ENCODE measurements at regions not wholly inside any gene's neighbourhood (a gene's known extent, or its start where the extent isn't known, plus 50 kb on each side); places are given as distances from the start of the nearest gene placed in this dataset.

- Histone ChIP-seq H3K9me3 (ENCODE audit: control insufficient read depth, low read length) (no peaks in the 10 kb centered on the region), H3K27me3 (ENCODE audit: control insufficient read depth, insufficient read depth, low read length, poor library complexity, severe bottlenecking) (no peaks in the 10 kb centered on the region), H3K36me3 (ENCODE audit: control insufficient read depth, insufficient read depth, low read length) (no peaks in the 10 kb centered on the region), H3K9ac (ENCODE audit: extremely low read depth, low read length, poor library complexity, severe bottlenecking) (no peak overlapping the region), H3K27ac (ENCODE audit: low read depth, low read length) (no peak overlapping the region), H3K4me3 (ENCODE audit: low read length) (no peak overlapping the region), H3K4me1 (ENCODE audit: control insufficient read depth, insufficient read depth, low read length) (no peaks in the 10 kb centered on the region)
- H3K4me3 Mint-ChIP-seq: no peak overlapping the region
- TF ChIP-seq, protein P1, sequence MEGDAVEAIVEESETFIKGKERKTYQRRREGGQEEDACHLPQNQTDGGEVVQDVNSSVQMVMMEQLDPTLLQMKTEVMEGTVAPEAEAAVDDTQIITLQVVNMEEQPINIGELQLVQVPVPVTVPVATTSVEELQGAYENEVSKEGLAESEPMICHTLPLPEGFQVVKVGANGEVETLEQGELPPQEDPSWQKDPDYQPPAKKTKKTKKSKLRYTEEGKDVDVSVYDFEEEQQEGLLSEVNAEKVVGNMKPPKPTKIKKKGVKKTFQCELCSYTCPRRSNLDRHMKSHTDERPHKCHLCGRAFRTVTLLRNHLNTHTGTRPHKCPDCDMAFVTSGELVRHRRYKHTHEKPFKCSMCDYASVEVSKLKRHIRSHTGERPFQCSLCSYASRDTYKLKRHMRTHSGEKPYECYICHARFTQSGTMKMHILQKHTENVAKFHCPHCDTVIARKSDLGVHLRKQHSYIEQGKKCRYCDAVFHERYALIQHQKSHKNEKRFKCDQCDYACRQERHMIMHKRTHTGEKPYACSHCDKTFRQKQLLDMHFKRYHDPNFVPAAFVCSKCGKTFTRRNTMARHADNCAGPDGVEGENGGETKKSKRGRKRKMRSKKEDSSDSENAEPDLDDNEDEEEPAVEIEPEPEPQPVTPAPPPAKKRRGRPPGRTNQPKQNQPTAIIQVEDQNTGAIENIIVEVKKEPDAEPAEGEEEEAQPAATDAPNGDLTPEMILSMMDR (conservative IDR thresholded peaks at IDR 0.05): no peak
- 94% methylated on average over 2 of the region's 2 CpGs; no CpG with 5 or more reads in 1 of the 2 experiments for WGBS, 2 experiments (ENCODE audit: insufficient coverage in 1 of 2, insufficient read length in 1 of 2)
- peaks cover 30% of the 10 kb centered on the region for H3K9me3 Mint-ChIP-seq
- H3K27me3 Mint-ChIP-seq (ENCODE audit: insufficient read depth): no peaks in the 10 kb centered on the region
- H3K4me1 Mint-ChIP-seq: no peaks in the 10 kb centered on the region
- DNase-seq: no peak
- H3K27ac Mint-ChIP-seq: no peak overlapping the region
- no peaks in the 10 kb centered on the region for H3K36me3 Mint-ChIP-seq (ENCODE audit: low read depth)
Measured at GRCh38 chr12:31861360-31861759, 97.9 kb upstream of the RESF1 start.

DNA sequence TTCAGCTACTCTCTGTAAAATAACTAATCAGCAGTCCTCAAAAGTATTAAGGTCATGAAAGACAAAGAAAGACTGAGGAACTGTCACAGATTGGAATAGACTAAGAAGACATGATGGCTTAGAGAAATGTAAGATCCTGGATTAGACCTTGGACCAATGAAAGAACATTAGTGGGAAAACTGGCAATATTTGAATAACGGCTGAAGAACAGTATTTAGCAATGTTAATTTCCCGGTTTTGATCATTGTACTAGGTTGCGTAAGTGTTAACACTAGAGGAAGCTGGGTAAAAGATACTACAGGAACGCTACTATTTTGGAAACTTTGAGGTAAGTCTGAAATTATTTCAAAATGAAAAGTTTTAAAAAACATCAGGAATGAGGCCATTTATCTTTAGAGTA is 98.8 kb upstream of the RESF1 start:
- no peaks in the 10 kb centered on the region for H3K27me3 Mint-ChIP-seq (ENCODE audit: insufficient read depth)
- Histone ChIP-seq H3K36me3 (ENCODE audit: control insufficient read depth, insufficient read depth, low read length) (no peaks in the 10 kb centered on the region), H3K4me1 (ENCODE audit: control insufficient read depth, insufficient read depth, low read length) (no peaks in the 10 kb centered on the region), H3K27me3 (ENCODE audit: control insufficient read depth, insufficient read depth, low read length, poor library complexity, severe bottlenecking) (no peaks in the 10 kb centered on the region), H3K4me3 (ENCODE audit: low read length) (no peak overlapping the region), H3K9me3 (ENCODE audit: control insufficient read depth, low read length) (peaks cover under 1% of the 10 kb centered on the region), H3K9ac (ENCODE audit: extremely low read depth, low read length, poor library complexity, severe bottlenecking) (no peak overlapping the region), H3K27ac (ENCODE audit: low read depth, low read length) (no peak overlapping the region)
- H3K27ac Mint-ChIP-seq: no peak overlapping the region
- 91 to 93% methylated on average over 4 of the region's 4 CpGs for WGBS, 2 experiments (ENCODE audit: insufficient coverage in 1 of 2, insufficient read length in 1 of 2)
- H3K36me3 Mint-ChIP-seq (ENCODE audit: low read depth): no peaks in the 10 kb centered on the region
- no peak overlapping the region for H3K4me3 Mint-ChIP-seq
- TF ChIP-seq, protein P1 (conservative IDR thresholded peaks at IDR 0.05): no peak
- peaks cover 34% of the 10 kb centered on the region for H3K9me3 Mint-ChIP-seq
- no peaks in the 10 kb centered on the region for H3K4me1 Mint-ChIP-seq
- no peak for DNase-seq

- Histone ChIP-seq H3K4me1 (ENCODE audit: control insufficient read depth, insufficient read depth, low read length) (no peaks in the 10 kb centered on the region), H3K9me3 (ENCODE audit: control insufficient read depth, low read length) (peaks cover 10% of the 10 kb centered on the region), H3K36me3 (ENCODE audit: control insufficient read depth, insufficient read depth, low read length) (no peaks in the 10 kb centered on the region), H3K27me3 (ENCODE audit: control insufficient read depth, insufficient read depth, low read length, poor library complexity, severe bottlenecking) (no peaks in the 10 kb centered on the region), H3K9ac (ENCODE audit: extremely low read depth, low read length, poor library complexity, severe bottlenecking) (no peak overlapping the region), H3K4me3 (ENCODE audit: low read length) (no peak overlapping the region), H3K27ac (ENCODE audit: low read depth, low read length) (no peak overlapping the region)
- H3K27me3 Mint-ChIP-seq (ENCODE audit: insufficient read depth): no peaks in the 10 kb centered on the region
- H3K27ac Mint-ChIP-seq: no peak overlapping the region
- no peaks in the 10 kb centered on the region for H3K4me1 Mint-ChIP-seq
- no peaks in the 10 kb centered on the region for H3K36me3 Mint-ChIP-seq (ENCODE audit: low read depth)
- no peak for DNase-seq
- peaks cover 43% of the 10 kb centered on the region for H3K9me3 Mint-ChIP-seq
- TF ChIP-seq, protein P1 (conservative IDR thresholded peaks at IDR 0.05): no peak
- 93 to 95% methylated on average over 13 of the region's 13 CpGs for WGBS, 2 experiments (ENCODE audit: insufficient coverage in 1 of 2, insufficient read length in 1 of 2)
- no peak overlapping the region for H3K4me3 Mint-ChIP-seq
Measured at GRCh38 chr12:31859232-31859977, 99.8 kb upstream of the RESF1 start.
